Smooth muscle cell (in vitro differentiated cells): ENCODE measurements at regions not wholly inside any gene's neighbourhood (a gene's known extent, or its start where the extent isn't known, plus 50 kb on each side); places are given as distances from the start of the nearest gene placed in this dataset.

Experiments
- DNase-seq: peaks from one replicate; lab custom pipeline; 2025; ENCODE audit not compliant: unreplicated experiment; lab: John Stamatoyannopoulos, UW
- H2AFZ ChIP-seq: fragments of 200-600 bp; sonication (generic); 2 replicates; pipeline ENCODE4 v1.6.0; 2016; ENCODE audit warnings: antibody characterized with exemption, low read depth, mild to moderate bottlenecking
- H3F3A ChIP-seq: fragments of 200-600 bp; sonication (generic); 2 replicates; pipeline ENCODE4 v1.6.0; 2017; ENCODE audit warnings: antibody characterized with exemption, low read depth
- H3K27ac ChIP-seq: fragments of 200-600 bp; sonication (generic); 2 replicates; pipeline ENCODE4 v1.5.1; 2016; ENCODE audit warnings: low read depth, mild to moderate bottlenecking
- H3K27me3 ChIP-seq: fragments of 200-600 bp; sonication (generic); 2 replicates; pipeline ENCODE4 v1.6.1; 2016; ENCODE audit warnings: low read depth, mild to moderate bottlenecking
- H3K36me3 ChIP-seq: fragments of 200-600 bp; sonication (generic); 2 replicates; pipeline ENCODE4 v1.5.1; 2016; ENCODE audit warnings: low read depth
- H3K4me1 ChIP-seq: fragments of 200-600 bp; sonication (generic); 2 replicates; pipeline ENCODE4 v1.5.1; 2016; ENCODE audit warnings: low read depth
- H3K4me2 ChIP-seq: fragments of 200-600 bp; sonication (generic); 2 replicates; pipeline ENCODE4 v1.6.0; 2016; ENCODE audit warnings: mild to moderate bottlenecking
- H3K4me3 ChIP-seq: fragments of 200-600 bp; sonication (generic); 2 replicates; pipeline ENCODE4 v1.5.1; 2016; ENCODE audit warnings: mild to moderate bottlenecking
- H3K79me2 ChIP-seq: fragments of 200-600 bp; sonication (generic); 2 replicates; pipeline ENCODE4 v1.6.0; 2016; ENCODE audit warnings: low read depth, mild to moderate bottlenecking
- H3K9ac ChIP-seq: fragments of 200-600 bp; sonication (generic); 2 replicates; pipeline ENCODE4 v1.6.0; 2016; ENCODE audit warnings: low read depth
- H3K9me3 ChIP-seq: fragments of 200-600 bp; sonication (generic); replicated peaks from 2 replicates; pipeline ENCODE4 v1.5.1; 2016; ENCODE audit warnings: low read depth
- H4K20me1 ChIP-seq: fragments of 200-600 bp; sonication (generic); 2 replicates; pipeline ENCODE4 v1.6.0; 2016; ENCODE audit warnings: low read depth
- CTCF ChIP-seq: fragments of 200-600 bp; sonication (generic); IDR thresholded peaks from 2 replicates; pipeline ENCODE4 v1.5.1; 2017; ENCODE audit warnings: borderline replicate concordance, mild to moderate bottlenecking, antibody characterized with exemption; ENCODE audit not compliant: insufficient read depth, poor library complexity, severe bottlenecking
- WGBS: methylation state at CpG from one replicate; pipeline ENCODE4 v1.1.7; 2016; ENCODE audit warnings: low lambda C conversion rate; 5-methylcytosine and 5-hydroxymethylcytosine counted together

- Histone ChIP-seq H3K79me2 (no peaks in the 10 kb centered on the region), H3K4me2 (no peak overlapping the region), H3K27ac (no peak overlapping the region), H3F3A (no peaks in the 10 kb centered on the region), H3K36me3 (no peaks in the 10 kb centered on the region), H2AFZ (no peak overlapping the region), H4K20me1 (no peaks in the 10 kb centered on the region), H3K9me3 (no peaks in the 10 kb centered on the region), H3K9ac (no peak overlapping the region), H3K27me3 (no peaks in the 10 kb centered on the region), H3K4me1 (no peaks in the 10 kb centered on the region), H3K4me3 (no peak overlapping the region)
- DNase-seq = no peak
- WGBS = 90% methylated on average over 5 of the region's 5 CpGs
- TF ChIP-seq CTCF = no peak
Measured at GRCh38 chr7:25978466-25978865, 173.5 kb upstream of the NFE2L3 start.

GRCh38 chr7:25979605-25980004, 172.4 kb upstream of the NFE2L3 start:
- H3K4me1 ChIP-seq = no peaks in the 10 kb centered on the region
- no peaks in the 10 kb centered on the region for H3K36me3 ChIP-seq
- no peak overlapping the region for H3K4me3 ChIP-seq
- H4K20me1 ChIP-seq = no peaks in the 10 kb centered on the region
- no peak overlapping the region for H3K9ac ChIP-seq
- no peaks in the 10 kb centered on the region for H3K27me3 ChIP-seq
- H3K4me2 ChIP-seq = no peak overlapping the region
- H3K27ac ChIP-seq = no peak overlapping the region
- H2AFZ ChIP-seq = no peak overlapping the region
- H3K79me2 ChIP-seq = no peaks in the 10 kb centered on the region
- no peaks in the 10 kb centered on the region for H3K9me3 ChIP-seq
- 85% methylated on average over 2 of the region's 2 CpGs for WGBS
- DNase-seq = no peak
- H3F3A ChIP-seq = no peaks in the 10 kb centered on the region
- no peak for TF ChIP-seq CTCF

GRCh38 chr7:25982684-25983083, 169.3 kb upstream of the NFE2L3 start:
- no peak for DNase-seq
- no peak overlapping the region for H3K27ac ChIP-seq
- no peak overlapping the region for H3K9ac ChIP-seq
- no peaks in the 10 kb centered on the region for H3F3A ChIP-seq
- H3K36me3 ChIP-seq = no peaks in the 10 kb centered on the region
- no peaks in the 10 kb centered on the region for H3K9me3 ChIP-seq
- H3K27me3 ChIP-seq = no peaks in the 10 kb centered on the region
- no peak overlapping the region for H2AFZ ChIP-seq
- H3K4me1 ChIP-seq = no peaks in the 10 kb centered on the region
- H3K79me2 ChIP-seq = no peaks in the 10 kb centered on the region
- H3K4me3 ChIP-seq = no peak overlapping the region
- no peaks in the 10 kb centered on the region for H4K20me1 ChIP-seq
- no peak for TF ChIP-seq CTCF
- H3K4me2 ChIP-seq = no peak overlapping the region
- 83% methylated on average over 2 of the region's 2 CpGs for WGBS

GRCh38 chr7:25985196-25985595, 166.8 kb upstream of the NFE2L3 start:
- no peaks in the 10 kb centered on the region for H3F3A ChIP-seq
- WGBS = 54% methylated on average over 4 of the region's 4 CpGs
- no peak for TF ChIP-seq CTCF
- H3K9ac ChIP-seq = no peak overlapping the region
- no peaks in the 10 kb centered on the region for H3K79me2 ChIP-seq
- no peaks in the 10 kb centered on the region for H3K27me3 ChIP-seq
- DNase-seq = no peak
- H4K20me1 ChIP-seq = no peaks in the 10 kb centered on the region
- H2AFZ ChIP-seq = no peak overlapping the region
- H3K4me3 ChIP-seq = no peak overlapping the region
- H3K4me1 ChIP-seq = no peaks in the 10 kb centered on the region
- H3K4me2 ChIP-seq = no peak overlapping the region
- no peak overlapping the region for H3K27ac ChIP-seq
- no peaks in the 10 kb centered on the region for H3K36me3 ChIP-seq
- no peaks in the 10 kb centered on the region for H3K9me3 ChIP-seq
